ENCODE measurements at regions not wholly inside any gene's neighbourhood (a gene's known extent, or its start where the extent isn't known, plus 50 kb on each side); places are given as distances from the start of the nearest gene placed in this dataset.

DNA sequence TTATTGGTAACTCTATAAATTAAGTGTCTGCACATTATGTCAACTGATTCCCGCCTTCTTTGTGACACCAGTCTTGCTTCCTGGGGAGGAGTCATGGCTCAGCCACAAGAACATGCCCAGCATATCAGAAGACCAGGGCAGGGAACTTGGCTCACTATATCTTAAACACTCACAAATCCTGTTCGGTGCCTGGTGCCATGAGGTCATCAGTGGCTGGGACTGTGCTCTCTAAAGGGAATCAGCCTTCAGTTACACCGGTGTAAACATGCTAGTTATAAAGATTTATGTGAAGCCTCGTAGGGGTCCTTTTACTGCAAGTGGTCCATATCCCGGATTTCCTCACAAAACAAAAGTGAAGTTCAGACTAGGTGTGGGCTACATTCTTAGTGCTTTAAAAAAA lies 73.1 kb upstream of the ZNF521 start:
- DNase-seq, result no peak

DNA sequence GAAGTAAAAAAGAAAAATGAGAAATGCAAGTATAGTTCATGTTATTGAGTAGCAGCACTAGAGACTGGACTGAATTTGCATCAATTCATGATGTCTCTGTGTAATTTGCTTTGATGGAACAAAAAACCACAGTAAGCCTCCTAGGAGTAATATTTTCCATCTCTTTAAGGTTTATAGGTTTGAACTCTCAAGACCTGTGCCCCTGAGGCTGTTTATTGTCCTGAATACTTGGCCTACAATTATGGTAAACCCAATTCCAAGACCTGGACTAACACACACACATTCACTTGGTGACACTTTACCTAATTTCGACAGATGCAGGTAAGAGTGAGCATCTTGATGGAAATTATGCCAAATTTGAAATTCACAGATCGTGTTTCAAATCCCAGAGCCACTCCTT lies 71.8 kb upstream of the ZNF521 start:
- no peak for DNase-seq

DNA sequence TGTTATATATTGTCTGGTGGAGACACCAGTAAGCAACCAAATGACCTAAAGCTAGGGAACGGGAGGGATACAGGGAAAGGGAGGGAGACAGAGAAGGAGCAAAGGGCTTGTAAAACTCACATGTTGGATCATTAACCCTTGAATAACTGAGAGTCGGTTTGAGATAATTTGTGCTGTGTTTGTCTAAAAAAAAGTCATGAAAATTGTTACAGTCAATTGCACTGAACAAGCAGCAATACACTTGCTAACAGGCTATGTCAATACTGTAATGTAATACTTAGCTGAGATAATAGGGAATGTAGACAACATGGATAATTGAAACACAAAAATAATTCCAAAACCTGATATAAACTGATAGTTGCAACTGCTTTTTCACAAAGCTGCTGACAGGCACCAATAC lies 71.3 kb upstream of the ZNF521 start:
- DNase-seq, result no peak

DNA sequence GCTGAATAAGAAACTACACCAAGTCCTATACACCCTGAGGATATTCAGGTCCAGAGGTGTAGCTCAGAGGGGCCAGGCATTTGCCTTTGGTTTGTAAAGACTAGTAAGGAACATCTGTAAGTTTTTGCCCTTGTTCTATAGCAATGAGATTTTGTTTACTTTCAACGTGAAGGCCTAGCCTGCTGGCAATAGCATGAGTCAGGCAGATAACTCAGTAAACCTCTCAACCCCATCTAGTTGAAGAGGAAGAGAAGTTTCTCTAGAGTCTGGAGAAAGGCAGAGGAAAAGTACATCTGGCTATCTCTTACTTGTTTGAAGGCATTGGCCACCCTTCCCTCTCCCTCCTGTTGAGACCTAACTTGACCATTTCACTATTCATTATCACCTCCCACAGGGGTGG lies 70.3 kb upstream of the ZNF521 start:
- DNase-seq, result no peak

DNA sequence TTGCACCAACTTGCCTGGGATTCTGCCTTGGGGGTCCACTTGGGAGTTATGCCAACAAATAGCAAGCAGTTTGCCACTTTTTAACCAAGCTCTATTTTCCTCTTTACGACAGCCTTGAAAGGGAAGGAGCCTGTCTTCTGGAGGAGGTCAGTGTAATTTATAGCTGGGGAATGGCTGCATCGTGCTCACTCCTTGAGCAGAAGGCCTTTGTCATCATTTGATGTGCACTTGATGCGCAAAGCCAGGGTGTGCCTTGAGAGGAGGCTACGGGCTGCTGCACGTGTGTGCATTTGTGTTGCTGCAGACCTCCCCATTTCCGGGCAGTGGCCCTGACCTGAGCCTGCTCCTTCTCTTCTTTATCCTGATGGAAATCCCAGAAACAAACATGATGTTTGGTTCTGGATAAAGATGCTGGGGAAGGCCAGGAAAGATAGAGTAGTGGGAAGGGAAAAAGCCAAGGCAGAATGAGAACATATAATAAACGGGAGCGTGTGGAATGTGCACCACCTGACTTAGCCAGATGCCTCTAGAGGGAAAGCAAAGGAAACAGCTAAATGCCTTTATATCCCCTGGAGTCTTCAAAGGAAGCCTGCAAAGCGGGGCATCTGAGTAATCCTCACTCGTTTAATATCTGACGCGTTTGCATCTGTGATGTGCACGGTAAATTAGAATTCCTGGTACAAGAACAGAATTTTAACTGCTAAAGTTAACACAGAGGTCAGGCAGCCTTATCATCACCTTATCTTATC lies 68.3 kb upstream of the ZNF521 start:
- DNase-seq, result no peak

DNA sequence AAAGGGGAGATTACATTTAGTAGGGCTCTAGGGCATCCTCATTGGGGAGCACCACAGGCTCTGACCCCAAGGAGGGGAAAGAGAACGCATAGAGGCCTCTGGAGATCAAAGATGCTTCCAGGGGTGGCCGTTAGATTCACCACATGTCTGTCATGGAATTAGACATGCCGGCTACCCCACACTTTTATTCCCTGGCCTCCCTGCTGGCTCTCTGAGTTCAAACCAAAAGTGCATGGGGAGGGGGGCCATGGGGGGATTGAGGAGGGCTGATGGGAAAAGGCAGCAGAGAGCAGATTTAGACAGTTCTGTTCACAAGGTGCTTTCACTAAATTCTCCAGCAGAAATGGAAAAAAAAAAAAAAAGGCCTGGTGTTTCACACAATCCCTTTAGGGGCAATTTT lies 64.4 kb upstream of the ZNF521 start:
- DNase-seq, result no peak

DNA sequence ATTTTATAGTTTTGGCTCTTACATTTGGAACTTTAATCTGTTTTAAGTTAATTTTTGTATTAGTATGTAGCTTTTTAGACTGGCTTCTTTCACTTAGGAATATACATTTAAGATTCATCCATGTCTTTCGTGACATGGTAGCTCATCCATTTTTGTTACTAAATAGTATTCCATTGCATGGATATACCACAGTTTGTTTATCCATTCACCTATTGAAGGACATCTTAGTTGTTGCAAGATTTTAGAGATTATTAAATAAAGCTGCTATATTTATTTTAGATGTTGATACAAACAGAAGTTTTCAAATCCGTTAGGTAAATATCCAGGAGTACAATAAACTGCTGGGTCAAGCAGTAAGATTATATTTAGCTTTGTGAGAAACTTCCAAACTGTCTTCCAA lies 58.0 kb upstream of the ZNF521 start:
- no peak for DNase-seq

DNA sequence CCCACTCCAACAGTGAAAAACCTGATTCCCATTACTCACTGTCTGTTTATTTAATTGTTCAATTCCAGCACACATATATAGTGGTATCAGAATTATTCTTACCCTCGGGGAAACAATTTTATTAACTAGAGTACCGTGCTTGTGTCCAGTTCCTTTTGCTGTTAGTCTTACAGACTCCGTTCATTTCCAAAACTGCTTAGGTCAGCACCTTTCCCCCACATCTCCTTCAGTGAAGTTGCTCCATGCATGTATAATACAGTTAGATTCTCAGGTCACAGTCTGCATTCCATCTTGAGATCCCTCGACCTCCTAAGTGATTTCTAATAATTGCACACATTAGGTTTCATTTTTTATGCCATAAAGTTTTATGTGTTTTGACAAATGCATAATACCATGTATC lies 56.3 kb upstream of the ZNF521 start:
- DNase-seq, result no peak

Measured in T-helper 1 cell (primary cell).